H1 (cell line): ENCODE measurements at regions not wholly inside any gene's neighbourhood (a gene's known extent, or its start where the extent isn't known, plus 50 kb on each side); places are given as distances from the start of the nearest gene placed in this dataset.

Experiments
- EP300 ChIP-seq, 2 experiments: IDR thresholded peaks; 1 replicate in 1 of 2; 2 replicates in 1 of 2; pipeline ENCODE4 v1.6.1; 2011 to 2012; ENCODE audit warnings: low read depth in 2 of 2, low read length in 2 of 2, mild to moderate bottlenecking in 2 of 2, borderline replicate concordance in 1 of 2, inconsistent platforms in 1 of 2, moderate library complexity in 1 of 2
- GABPA ChIP-seq: IDR thresholded peaks from 2 replicates; pipeline ENCODE4 v1.6.1; 2011; ENCODE audit warnings: mild to moderate bottlenecking, low read length, moderate library complexity, borderline replicate concordance; ENCODE audit not compliant: insufficient read depth
- POLR2A ChIP-seq, 2 experiments: IDR thresholded peaks; 1 replicate in 1 of 2; 2 replicates in 1 of 2; pipeline ENCODE4 v1.6.1; 2011; ENCODE audit warnings: low read depth in 2 of 2, low read length in 2 of 2, mild to moderate bottlenecking in 2 of 2; ENCODE audit errors: control extremely low read depth in 1 of 2
- POLR2AphosphoS5 ChIP-seq: IDR thresholded peaks from 2 replicates; pipeline ENCODE4 v1.6.1; 2011; ENCODE audit warnings: low read depth, low read length
- SIX5 ChIP-seq: IDR thresholded peaks from 2 replicates; pipeline ENCODE4 v1.6.1; 2011; ENCODE audit warnings: mild to moderate bottlenecking, low read depth, low read length
- SP1 ChIP-seq: IDR thresholded peaks from 2 replicates; pipeline ENCODE4 v1.6.1; 2011; ENCODE audit warnings: low read depth, low read length
- TF ChIP-seq, protein P1 (sequence below), 3 experiments: IDR thresholded peaks; 1 replicate in 2 of 3; 2 replicates in 1 of 3; pipeline versions ENCODE4 v1.5.1 to v1.6.1; 2011; ENCODE audit warnings: low read length in 3 of 3, mild to moderate bottlenecking in 3 of 3, inconsistent platforms in 2 of 3, low read depth in 1 of 3, moderate library complexity in 1 of 3; ENCODE audit not compliant: insufficient read depth in 1 of 3; ENCODE audit errors: control extremely low read depth in 1 of 3
- TF ChIP-seq, protein P2 (sequence below): IDR thresholded peaks from 2 replicates; pipeline ENCODE4 v1.6.1; 2012; ENCODE audit warnings: low read length, inconsistent platforms
- TF ChIP-seq, protein P3 (sequence below): IDR thresholded peaks from 2 replicates; pipeline ENCODE4 v1.6.1; 2011; ENCODE audit warnings: low read depth, mild to moderate bottlenecking, low read length; ENCODE audit not compliant: insufficient read depth

DNA sequence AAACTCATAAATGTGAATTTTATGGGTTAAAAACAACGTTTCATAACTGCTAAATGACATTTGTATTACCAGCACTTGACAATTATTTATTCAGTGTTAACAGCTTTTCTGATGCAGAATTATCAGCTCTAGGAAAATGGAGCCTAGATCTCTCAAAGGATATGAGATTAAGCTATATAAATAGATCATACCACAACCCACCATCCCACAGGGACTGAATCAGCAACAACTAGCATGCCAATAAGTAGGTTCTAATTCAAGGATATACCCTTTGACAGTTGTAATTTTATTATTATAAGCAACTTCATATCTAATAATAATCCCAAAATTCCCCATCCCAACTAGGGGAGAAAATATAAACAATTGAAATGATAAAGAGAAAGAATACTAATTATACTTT is 275.4 kb upstream of the RGS18 start:
- TF ChIP-seq POLR2AphosphoS5 (no peak), POLR2A (IDR thresholded peaks at IDR 0.05; ENCODE audit: control extremely low read depth in 1 of 2, low read depth in 2 of 2, low read length in 2 of 2) (no peak), EP300 (IDR thresholded peaks at IDR 0.05; ENCODE audit: borderline replicate concordance in 1 of 2, low read depth in 2 of 2, low read length in 2 of 2) (no peak), SP1 (no peak), SIX5 (no peak), GABPA (no peak)
- TF ChIP-seq, protein P1, sequence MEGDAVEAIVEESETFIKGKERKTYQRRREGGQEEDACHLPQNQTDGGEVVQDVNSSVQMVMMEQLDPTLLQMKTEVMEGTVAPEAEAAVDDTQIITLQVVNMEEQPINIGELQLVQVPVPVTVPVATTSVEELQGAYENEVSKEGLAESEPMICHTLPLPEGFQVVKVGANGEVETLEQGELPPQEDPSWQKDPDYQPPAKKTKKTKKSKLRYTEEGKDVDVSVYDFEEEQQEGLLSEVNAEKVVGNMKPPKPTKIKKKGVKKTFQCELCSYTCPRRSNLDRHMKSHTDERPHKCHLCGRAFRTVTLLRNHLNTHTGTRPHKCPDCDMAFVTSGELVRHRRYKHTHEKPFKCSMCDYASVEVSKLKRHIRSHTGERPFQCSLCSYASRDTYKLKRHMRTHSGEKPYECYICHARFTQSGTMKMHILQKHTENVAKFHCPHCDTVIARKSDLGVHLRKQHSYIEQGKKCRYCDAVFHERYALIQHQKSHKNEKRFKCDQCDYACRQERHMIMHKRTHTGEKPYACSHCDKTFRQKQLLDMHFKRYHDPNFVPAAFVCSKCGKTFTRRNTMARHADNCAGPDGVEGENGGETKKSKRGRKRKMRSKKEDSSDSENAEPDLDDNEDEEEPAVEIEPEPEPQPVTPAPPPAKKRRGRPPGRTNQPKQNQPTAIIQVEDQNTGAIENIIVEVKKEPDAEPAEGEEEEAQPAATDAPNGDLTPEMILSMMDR (IDR thresholded peaks at IDR 0.05; ENCODE audit: control extremely low read depth in 1 of 3, insufficient read depth in 1 of 3, low read depth in 1 of 3, low read length in 3 of 3): no peak
- TF ChIP-seq, protein P2, sequence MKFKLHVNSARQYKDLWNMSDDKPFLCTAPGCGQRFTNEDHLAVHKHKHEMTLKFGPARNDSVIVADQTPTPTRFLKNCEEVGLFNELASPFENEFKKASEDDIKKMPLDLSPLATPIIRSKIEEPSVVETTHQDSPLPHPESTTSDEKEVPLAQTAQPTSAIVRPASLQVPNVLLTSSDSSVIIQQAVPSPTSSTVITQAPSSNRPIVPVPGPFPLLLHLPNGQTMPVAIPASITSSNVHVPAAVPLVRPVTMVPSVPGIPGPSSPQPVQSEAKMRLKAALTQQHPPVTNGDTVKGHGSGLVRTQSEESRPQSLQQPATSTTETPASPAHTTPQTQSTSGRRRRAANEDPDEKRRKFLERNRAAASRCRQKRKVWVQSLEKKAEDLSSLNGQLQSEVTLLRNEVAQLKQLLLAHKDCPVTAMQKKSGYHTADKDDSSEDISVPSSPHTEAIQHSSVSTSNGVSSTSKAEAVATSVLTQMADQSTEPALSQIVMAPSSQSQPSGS: no peak
- TF ChIP-seq, protein P3, sequence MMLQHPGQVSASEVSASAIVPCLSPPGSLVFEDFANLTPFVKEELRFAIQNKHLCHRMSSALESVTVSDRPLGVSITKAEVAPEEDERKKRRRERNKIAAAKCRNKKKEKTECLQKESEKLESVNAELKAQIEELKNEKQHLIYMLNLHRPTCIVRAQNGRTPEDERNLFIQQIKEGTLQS: no peak
